ENCODE measurements at regions not wholly inside any gene's neighbourhood (a gene's known extent, or its start where the extent isn't known, plus 50 kb on each side); places are given as distances from the start of the nearest gene placed in this dataset.

DNA sequence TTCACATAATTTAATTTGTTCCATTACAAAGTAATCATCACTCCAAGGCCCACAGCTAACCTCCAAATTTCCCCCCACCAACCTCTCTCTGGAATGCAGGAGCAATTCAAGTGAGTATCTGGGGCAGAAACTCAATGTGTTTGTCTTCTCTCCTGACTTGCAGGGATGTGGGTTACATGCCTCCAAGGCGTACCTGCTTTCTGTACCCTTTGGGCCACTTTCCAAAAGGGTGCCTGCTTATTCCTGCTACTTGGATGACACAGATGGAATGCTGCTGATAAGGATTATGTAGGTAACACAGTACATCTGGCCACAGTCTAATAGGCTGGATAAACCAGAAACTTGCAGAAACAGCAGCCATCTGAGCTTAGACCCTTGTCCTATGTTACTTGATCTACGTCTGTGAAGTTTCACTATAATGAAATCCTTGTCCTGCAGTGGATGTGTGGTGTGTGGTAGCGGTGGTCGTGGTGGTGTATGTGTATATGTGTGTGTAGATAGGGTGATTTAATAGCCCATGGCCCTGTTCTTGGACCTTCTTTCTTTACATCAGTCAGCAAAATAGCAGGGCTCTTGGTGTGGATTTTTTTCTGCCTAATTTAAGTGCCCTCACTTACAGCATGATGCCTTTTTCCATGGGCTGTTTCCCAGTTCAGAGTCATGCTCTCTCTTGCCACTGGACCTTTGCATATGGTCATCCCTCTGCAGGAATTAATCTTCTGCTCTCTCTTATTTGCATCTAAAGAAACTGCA is 175.9 kb downstream of the ZDHHC21 start:
- DNase-seq (ENCODE audit: low spot score) = no peak

DNA sequence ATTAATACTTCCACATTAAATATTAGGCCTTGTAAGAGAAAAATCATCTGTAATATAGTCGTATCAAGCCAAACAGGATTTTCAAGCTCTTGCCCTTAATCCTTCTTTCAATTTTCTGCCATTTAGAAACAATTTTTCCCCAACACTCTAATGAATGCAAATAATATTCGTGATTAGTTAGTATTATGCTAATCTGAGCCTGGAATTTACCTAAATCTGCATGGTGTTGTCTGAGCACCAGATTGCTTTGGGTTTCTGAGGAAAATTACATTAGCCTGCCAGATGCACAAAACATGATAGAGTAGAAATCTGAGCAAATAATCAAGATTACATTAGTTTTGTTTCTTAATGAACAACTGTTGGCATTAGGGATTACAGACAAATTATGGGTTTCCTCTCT is 176.6 kb downstream of the ZDHHC21 start:
- no peak for DNase-seq (ENCODE audit: low spot score)

DNA sequence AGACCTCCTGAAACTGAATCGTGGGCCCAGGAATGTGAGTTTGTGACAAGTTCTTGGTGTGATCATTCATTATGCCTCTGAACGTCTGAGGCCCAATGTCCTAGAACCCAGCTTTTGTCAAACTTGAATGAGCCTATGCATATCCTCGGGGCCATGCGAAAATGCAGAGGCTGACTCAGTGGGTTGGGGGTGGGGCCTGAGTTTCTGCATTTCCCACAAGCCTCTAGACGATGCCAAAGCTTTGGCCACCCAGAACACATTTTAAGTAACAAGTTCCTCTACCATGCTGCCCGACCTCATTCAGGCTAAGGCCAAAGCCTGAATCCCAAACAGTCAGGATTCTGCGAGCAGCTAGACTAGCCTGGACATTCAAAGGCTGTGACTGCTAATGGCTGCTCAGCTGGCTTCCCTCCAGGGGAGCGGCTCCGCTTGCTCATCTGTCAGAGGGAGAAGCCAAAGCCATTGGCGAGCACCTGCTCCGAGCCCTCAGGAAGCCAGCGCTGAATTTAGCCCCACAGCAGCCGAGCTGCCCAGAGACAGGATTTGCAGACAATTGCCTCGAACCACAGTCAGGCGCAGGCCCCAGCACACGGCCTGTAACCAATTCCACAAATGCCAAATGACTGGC is 177.5 kb downstream of the ZDHHC21 start:
- no peak for DNase-seq (ENCODE audit: low spot score)

DNA sequence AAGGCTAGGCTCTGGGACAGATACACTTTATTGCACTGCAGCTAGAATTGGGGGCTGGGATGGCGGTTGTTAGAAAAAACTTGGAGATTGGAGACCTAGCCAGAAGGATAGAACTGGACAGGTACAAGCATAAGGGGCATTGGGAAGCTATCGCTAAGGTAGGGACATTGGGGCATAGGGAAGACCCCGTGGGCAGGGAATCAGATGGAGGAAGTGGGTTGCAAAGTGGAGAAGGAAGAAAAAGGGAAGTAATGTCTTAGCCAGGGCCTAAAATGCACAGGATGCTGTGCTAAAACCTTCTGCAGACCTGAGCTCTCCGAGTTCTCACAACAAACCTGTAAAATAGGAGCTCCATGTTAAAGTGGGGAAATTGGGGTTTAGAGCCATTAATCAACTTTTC is 178.2 kb downstream of the ZDHHC21 start:
- DNase-seq (ENCODE audit: low spot score) = no peak

DNA sequence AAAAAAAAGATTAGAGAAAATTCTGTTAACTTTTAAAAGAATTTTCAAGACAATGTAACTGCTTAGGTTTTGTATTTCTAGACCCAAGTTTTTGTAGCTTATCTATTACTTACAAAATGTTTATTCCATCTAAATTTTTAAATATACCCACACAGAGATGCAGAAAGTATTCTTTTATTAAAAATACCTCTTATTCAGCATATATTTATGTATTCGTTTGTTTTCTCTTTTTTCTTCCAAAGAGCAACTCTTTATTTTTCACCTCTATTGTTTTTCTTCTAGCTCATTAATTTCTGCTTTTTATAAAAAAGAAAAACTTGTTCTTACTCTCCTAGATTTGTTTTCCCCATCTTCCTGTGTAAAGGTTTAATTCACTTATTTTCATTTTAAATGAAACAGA is 180.3 kb downstream of the ZDHHC21 start:
- no peak for DNase-seq (ENCODE audit: low spot score)

DNA sequence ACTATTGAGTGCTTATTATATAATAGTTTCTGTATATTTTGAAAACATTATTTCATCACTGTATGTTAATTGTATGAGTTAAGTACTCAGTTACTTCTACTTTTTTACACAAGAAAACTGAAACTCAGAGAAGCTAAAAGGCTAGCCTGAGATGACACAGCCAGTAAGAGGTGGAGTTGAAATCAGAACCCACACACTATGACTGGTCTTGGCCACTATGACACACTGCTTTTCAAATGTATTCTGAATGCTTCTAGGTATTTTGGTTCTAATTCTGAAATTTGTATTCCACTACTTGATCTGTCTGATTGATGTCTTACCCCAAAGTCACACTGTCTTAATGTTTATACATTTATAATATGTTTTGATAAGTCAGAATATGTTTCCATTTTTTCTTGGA is 181.8 kb downstream of the ZDHHC21 start:
- DNase-seq (ENCODE audit: low spot score) = peak; percentile 56

DNA sequence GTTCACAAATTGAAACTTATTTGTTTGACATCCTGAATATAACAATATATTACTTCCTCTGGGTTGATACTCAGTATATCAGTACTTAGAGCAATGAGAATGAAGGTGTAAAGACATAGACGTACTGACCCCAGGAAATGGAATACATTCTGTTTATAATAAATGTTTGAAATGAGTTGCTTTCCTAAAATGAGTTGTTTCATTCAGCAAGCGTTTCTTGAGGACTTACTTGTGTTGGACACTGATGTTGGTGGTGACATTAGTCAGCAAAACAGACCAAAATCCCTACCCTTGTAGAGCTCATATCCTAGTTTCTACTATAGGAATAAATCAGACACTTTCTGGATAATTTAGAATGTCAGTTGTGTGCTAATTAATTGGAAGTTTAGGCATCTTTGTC is 184.3 kb downstream of the ZDHHC21 start:
- no peak for DNase-seq (ENCODE audit: low spot score)

DNA sequence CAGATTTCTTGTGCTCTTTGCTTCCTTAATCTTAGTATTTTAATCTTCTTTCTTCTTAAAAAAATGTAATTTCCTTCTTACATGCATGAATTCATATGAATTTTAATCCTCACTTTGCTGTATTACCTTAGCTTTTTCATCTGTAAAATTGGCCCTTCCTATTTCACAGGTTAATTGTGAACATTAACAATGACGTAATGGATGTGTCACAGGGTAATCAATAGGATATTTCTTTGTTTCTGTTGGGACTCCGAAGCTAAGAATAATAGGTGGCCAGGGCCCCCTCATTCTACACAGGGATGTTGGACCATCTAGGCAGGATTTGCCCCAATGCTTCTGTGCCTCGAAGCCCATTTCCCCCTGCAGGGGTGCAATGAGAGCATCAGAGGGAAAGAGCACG is 187.4 kb upstream of the NFIB start:
- DNase-seq (ENCODE audit: low spot score) = no peak

DNA sequence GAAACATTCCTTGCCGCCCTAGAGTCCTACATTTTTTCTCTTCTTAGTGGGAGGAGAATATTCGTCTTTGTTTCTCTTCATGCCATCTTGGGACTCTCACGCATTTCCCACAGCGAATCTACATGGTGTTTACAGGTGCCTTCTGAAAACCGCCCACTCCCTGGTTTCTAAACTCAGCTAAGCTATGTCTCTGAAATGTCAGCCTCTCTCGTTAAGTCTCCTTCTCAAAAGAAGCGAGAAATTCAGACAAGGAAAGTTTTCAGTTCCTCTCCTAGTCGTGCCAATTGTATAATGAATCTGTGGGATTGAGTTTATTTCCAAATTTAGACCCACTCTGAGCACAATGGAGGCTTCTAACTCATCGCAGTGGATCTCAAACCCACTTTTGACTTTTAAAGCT is 186.8 kb upstream of the NFIB start:
- no peak for DNase-seq (ENCODE audit: low spot score)

DNA sequence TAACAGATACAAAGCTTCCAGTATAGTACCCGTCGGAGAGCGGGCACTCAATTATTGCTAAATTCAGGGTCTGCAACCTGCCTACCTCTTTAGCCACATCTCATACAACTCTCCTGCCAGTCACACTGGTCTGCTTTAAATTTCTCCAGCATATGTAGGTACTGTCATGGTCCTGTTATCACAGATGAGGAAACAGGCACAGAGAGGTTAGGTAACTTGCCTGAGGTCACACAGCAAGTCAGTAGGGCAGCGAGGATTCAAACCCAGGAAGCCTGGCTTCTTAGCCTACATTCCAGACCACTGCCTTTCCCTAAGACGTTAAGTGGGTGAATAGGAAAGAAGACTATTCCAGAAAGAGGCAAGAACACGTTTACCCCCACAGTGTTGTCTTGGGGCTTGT is 186.0 kb upstream of the NFIB start:
- DNase-seq (ENCODE audit: low spot score) = no peak

DNA sequence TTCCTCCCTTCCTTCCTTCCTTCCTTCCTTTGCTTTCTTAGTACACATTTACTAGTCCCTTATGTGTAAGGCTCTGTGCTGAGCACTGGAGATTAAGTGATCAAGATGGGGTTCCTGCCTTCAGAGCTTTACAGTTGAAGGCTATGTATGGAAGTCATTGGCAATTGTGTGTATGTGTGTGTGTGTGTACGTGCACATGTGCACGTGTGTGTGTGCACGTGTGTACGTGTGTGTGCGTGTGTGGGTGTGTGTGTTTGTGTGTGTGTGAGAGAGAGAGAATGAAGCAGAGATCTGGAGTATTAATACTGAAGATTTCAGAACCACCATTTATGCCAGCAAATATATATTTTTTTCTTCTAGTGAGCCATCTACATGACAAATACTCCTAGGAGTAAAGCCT is 184.9 kb upstream of the NFIB start:
- no peak for DNase-seq (ENCODE audit: low spot score)

DNA sequence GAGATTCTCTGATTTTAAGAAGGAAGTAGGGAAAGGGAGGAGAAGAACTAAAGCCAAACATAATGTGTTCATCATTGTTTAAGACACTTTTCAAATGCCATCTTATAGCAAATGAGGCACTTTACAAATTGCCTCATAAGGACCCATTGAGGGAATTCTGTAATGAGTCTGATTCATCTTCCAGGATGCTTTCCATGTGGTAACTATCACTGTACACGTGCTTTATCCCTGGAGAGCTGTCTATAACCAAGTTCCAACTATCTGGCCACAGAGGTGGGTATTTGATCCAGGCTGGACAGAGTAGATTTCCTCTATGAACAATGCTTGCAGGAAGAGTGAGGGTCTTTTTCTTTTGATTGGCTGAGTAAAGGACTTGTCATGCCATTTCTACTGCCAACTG is 183.5 kb upstream of the NFIB start:
- no peak for DNase-seq (ENCODE audit: low spot score)

DNA sequence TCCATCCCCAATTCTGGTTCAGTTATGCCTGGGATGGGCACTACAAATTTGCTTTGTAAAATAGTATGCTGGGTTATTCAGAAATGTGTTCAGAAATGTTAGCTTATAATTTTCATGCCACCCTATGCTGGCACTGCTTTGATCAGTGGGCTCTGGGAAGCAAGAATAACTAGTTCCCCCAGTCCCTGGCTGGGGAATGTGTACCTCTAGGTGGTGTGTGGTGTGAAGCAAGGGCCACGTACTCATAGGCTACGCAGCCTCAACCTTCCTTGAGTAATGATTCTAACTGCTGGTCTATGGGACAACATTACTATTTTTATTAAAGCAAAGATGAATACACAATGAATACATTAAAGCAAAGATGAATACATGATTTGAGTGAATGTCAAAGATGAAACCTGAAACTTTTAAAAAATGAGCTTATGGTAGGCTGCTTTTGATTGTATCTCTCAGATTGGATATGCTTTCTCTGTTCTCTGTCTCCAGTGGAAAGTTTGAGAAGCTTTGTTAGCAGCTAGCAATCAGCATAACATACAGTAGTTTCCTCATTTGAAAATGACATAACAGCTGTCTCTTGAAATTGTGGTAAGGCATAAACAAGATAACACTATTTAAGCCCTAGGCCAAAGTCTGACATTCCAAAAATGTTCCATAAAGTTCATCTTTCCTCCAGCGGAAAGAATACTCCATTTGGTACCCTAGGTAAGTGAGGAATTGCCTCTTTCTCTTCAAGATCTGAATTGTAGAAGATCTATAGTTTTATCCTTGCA is 174.7 kb upstream of the NFIB start:
- no peak for DNase-seq (ENCODE audit: low spot score)

DNA sequence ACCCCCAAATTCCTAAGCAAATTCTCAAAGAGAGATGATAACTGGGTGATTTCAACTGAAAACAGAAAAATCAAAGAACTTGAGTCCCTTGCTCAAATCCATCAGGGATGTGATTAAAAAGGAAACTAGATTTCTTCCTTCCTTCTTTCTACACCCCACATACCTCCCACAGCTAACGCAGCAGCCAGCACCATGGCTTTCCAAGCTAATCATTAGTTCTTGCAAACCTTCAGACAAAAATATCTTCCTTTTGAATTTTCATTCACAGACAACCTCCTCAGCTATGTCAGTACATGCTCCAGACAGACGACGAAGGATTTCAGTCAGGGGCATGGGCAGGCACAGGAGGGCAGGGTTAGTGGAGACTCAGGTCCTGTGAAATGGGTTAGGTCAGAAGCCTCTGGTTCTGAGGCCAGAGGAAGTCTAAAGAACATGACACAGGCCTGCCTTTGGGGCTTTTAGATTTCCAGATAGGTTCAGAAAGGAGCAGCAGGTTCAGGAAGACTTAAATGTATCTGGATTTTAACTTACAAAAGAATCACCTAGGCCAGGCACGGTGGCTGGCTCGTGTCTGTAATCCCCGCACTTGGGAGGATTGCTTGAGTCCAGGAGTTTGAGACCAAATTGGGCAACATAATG is 173.7 kb upstream of the NFIB start:
- DNase-seq (ENCODE audit: low spot score) = no peak

DNA sequence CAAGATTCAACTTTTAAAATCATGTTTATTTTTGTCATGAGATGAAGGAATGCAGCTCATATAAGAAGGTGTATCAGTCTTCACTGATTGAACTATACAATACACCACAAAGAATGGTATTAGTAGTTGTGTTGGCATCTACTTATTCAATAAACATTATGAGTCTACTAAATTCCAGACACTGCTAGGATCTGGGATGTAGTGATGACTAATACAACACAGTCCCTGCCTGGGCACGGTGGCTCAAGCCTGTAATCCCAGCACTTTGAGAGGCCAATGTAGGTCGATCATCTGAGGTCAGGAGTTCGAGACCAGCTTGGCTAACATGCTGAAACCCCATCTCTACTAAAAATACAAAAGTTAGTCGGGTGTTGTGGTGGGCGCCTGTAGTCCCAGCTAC is 171.4 kb upstream of the NFIB start:
- DNase-seq (ENCODE audit: low spot score) = peak; percentile 16

DNA sequence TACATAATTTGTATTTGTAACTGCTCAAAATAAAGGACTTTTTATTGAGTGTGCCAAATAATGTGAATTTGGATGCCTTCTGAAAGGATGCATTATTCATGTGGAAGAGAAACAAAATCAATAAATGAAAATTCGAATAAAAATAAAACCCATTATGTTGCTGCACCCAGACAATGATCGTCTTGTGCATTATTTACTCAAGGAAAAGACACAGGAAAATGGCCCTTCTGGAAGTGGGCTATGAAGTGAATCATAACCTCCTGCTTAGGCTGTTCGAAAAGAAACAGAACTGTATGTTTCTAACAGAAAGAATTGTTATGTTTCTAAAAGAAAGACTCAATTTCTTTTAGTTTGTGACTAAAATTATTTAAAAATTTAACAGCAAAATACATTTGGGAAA is 168.9 kb upstream of the NFIB start:
- DNase-seq (ENCODE audit: low spot score) = no peak

DNA sequence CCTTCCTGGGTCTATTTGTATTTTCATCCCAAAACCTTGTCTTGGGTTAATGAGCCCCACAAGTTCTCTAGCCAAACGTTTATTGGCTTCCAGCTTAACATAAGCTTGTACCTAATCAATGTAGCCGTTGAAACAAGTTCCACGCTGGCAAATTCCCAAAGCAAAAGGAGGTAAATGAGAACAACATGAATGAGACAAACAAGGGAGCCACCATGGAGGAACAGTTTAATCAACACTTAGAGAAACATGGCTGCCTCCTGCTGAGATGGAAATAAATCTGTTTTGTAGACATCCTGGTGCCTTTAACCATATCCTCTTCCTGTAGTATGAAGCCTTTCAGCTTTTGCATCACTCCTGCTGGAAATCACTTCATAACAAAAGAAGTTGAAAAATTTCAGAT is 166.6 kb upstream of the NFIB start:
- no peak for DNase-seq (ENCODE audit: low spot score)

DNA sequence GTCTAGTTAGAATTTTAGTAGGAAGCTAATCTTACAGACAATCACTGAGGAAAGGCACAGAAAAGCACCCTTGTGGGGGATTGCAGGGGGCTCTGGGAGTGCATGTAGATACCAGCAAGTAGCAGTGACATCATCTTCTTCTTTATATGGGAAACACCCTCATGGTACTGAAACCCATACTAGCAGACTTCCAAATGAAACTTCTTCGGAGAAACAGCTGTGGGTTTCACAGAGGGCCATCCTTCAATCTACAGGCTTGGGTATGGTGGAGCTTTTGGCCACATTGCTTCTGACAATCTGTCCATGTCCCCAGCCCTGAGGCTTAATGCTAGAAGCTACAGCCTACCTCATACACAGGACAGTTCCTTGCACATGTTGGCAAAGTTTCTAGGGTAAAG is 165.2 kb upstream of the NFIB start:
- DNase-seq (ENCODE audit: low spot score) = no peak

DNA sequence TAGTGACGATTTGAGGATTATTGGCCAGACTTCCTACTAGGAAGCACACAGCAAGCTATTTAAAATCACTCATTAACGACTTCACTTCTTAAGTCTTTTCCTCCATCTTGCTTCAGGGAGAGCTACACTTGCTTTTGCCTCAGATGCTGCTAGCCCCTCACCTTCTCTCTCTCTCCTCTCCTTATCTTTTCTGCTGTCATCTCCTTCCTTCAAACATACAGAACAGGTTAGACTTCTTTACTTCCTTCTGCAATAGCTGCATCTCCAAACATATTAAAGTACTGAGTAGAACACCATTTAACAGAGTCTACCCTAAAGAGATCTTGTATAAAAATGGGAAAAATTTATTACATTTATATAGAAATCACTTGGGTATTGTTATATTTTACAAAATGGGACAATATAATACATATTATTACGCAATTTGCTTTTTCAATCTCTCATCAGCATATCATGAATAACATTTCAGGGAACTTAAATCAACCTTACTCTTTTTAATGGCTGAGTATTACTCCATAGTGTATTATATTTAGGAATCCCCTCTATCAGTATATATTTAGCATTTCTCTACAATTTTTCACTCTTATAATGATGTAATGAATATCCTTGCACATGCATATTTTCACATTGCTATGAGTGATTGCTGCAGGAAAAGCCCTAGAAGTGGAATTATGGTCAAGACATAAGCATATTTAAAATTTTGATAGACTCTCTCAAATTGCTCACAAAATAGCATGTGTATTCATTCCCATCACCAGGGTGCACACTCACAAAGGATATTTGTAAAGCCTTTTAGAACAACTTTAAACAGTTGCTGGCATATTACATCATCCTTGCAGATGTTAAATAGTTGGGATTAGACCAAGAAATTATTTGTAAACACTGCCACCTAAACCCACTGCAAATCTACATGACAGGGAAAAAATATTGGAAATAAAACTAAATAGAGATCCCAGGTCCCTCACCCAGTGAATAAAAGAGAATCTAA is 164.5 kb upstream of the NFIB start:
- DNase-seq (ENCODE audit: low spot score) = peak; percentile 12

DNA sequence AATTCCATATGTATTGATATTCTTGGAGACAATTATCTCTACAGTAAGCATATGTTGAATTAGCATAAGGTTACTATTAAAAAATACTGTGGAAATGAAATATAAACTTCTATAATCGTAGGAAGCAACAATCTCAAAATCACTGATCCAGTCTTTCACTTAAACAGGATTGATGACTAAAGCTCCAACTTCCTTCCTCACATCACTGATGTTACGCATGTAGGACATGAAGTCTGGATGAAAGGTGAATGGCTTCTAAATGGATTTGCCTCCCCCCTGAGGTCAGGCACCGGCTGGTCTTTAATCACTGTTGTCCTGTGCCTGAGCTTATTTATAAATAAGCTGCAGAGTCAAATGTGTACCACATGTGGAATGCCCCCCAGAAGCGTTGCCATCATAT is 157.1 kb upstream of the NFIB start:
- no peak for DNase-seq (ENCODE audit: low spot score)

DNA sequence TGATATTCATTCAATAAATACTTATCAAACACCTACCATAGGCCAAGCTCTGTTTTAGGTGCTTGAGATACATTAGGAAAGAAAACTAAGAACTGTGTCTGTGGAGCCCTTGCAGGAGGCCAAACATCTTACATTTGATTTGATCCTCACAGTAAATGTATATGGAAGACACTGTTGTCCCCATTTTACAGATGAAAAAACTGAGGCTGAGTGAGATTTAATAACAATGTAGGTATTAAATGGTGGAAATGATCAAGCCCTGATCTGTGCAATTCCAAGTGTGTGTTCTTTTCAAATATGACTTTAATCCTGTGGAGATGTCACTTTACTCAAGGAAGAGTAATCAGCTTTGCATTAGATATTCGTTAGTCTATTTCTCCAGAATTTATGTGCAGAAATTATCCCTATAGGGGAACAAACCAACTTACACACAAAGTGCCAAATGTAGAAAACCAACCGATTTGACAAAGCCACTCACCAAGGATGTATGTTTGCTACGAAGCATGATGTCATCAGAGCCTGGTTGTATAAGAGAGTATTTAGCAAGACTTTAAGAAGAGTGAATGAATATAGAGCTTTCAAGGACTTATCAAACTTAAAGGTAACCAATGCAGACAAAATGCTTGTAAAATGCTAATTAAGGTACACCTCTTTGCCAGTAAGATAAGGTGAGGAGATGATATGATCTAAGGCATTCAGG is 153.9 kb upstream of the NFIB start:
- DNase-seq (ENCODE audit: low spot score) = no peak
